Activated CD4-positive, alpha-beta T cell treated with anti-CD3 and anti-CD28 coated beads, Interleukin-2, amount 10 ng/mL, durations not matched to agents 7 days and 5 days (primary cell): ENCODE measurements at regions not wholly inside any gene's neighbourhood (a gene's known extent, or its start where the extent isn't known, plus 50 kb on each side); places are given as distances from the start of the nearest gene placed in this dataset.
"Not testable (repeated sequence)": the region's sequence is repeated elsewhere in the genome, so short reads cannot be mapped to it uniquely, and the experiment has no call there.

Experiments
- CTCF ChIA-PET: fragments of 350-600 bp; sonication (Branson Sonifier 250); formaldehyde crosslinking; loops from one replicate; lab custom pipeline; 2021; ENCODE audit warnings: antibody characterized with exemption; lab: Charles Lee
- POLR2A ChIA-PET: fragments of 350-600 bp; sonication (Branson Sonifier 250); formaldehyde crosslinking; loops from one replicate; lab custom pipeline; 2021; ENCODE audit warnings: antibody characterized with exemption; lab: Charles Lee
- DNase-seq: peaks from one replicate; pipeline ENCODE4 v3.0.0-alpha.2; 2020
- H3K27ac Mint-ChIP-seq: one replicate; pipeline ENCODE4 v1.8.0; 2021; ENCODE audit warnings: mild to moderate bottlenecking, moderate library complexity, mixed read lengths
- H3K27me3 Mint-ChIP-seq: one replicate; pipeline ENCODE4 v1.8.0; 2021; ENCODE audit warnings: mixed read lengths
- H3K36me3 Mint-ChIP-seq: one replicate; pipeline ENCODE4 v1.8.0; 2021; ENCODE audit warnings: low read depth, mixed read lengths
- H3K4me1 Mint-ChIP-seq: one replicate; pipeline ENCODE4 v1.8.0; 2021; ENCODE audit warnings: mixed read lengths
- H3K4me3 Mint-ChIP-seq: one replicate; pipeline ENCODE4 v1.8.0; 2021; ENCODE audit warnings: mild to moderate bottlenecking, moderate library complexity, mixed read lengths
- H3K9me3 Mint-ChIP-seq: one replicate; pipeline ENCODE4 v1.8.0; 2021; ENCODE audit warnings: mixed read lengths

- POLR2A ChIA-PET, CTCF ChIA-PET, H3K9me3 Mint-ChIP-seq, H3K4me1 Mint-ChIP-seq, H3K4me3 Mint-ChIP-seq, DNase-seq, H3K36me3 Mint-ChIP-seq, H3K27ac Mint-ChIP-seq: not testable (repeated sequence)
- peaks cover 21% of the 10 kb centered on the region for H3K27me3 Mint-ChIP-seq
Measured at GRCh38 chr21:31819692-31820091, 53.1 kb upstream of the HUNK start.

GRCh38 chr21:31814356-31814755 is 58.5 kb upstream of the HUNK start:
- POLR2A ChIA-PET, H3K4me1 Mint-ChIP-seq, H3K9me3 Mint-ChIP-seq, H3K4me3 Mint-ChIP-seq, H3K27ac Mint-ChIP-seq, CTCF ChIA-PET, DNase-seq, H3K36me3 Mint-ChIP-seq: not testable (repeated sequence)
- peaks cover 14% of the 10 kb centered on the region for H3K27me3 Mint-ChIP-seq

DNA sequence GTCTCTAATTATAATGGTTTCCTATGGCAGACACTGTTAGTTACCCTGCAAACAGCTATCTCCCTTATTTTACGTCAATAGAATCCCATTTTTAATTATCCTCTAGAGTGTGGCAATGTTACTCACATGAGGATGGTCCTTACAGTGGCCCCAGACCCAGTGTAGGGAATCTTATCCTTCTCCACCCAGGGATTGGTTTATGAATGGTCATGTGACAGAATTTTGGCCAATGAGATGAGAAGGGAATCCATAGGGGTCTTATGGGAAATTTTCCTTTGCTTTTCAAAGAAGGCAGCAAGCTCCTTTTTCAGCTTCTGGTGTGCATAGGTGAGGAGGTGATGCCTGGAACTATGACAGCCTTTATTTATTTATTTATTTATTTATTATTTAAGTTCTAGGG is 59.0 kb upstream of the HUNK start:
- no peaks in the 10 kb centered on the region for H3K9me3 Mint-ChIP-seq
- CTCF ChIA-PET = interaction anchor here (0.6 kb wide), 1 partner anchor 15 kb away, joined by 3 read pairs; no protein-coding TSS in a partner anchor
- no peak overlapping the region for H3K4me3 Mint-ChIP-seq
- no peak overlapping the region for H3K27ac Mint-ChIP-seq
- DNase-seq = no peak
- no peaks in the 10 kb centered on the region for H3K4me1 Mint-ChIP-seq
- no peaks in the 10 kb centered on the region for H3K36me3 Mint-ChIP-seq
- H3K27me3 Mint-ChIP-seq = peaks cover 14% of the 10 kb centered on the region
- POLR2A ChIA-PET = no interaction called here

GRCh38 chr21:31804008-31804394 is 68.8 kb upstream of the HUNK start:
- no peak for DNase-seq
- no peaks in the 10 kb centered on the region for H3K36me3 Mint-ChIP-seq
- no peak overlapping the region for H3K4me3 Mint-ChIP-seq
- peaks cover 5% of the 10 kb centered on the region for H3K27me3 Mint-ChIP-seq
- H3K9me3 Mint-ChIP-seq = peaks cover 3% of the 10 kb centered on the region
- ChIA-PET POLR2A (no interaction called here), CTCF (no interaction called here)
- no peaks in the 10 kb centered on the region for H3K4me1 Mint-ChIP-seq
- no peak overlapping the region for H3K27ac Mint-ChIP-seq

- H3K27ac Mint-ChIP-seq = no peak overlapping the region
- H3K4me1 Mint-ChIP-seq = no peaks in the 10 kb centered on the region
- CTCF ChIA-PET = no interaction called here
- H3K36me3 Mint-ChIP-seq = no peaks in the 10 kb centered on the region
- no peak overlapping the region for H3K4me3 Mint-ChIP-seq
- DNase-seq = no peak
- POLR2A ChIA-PET = no interaction called here
- H3K9me3 Mint-ChIP-seq = peaks cover 3% of the 10 kb centered on the region
- peaks cover 5% of the 10 kb centered on the region for H3K27me3 Mint-ChIP-seq
Measured at GRCh38 chr21:31803039-31804007, 69.5 kb upstream of the HUNK start.

DNA sequence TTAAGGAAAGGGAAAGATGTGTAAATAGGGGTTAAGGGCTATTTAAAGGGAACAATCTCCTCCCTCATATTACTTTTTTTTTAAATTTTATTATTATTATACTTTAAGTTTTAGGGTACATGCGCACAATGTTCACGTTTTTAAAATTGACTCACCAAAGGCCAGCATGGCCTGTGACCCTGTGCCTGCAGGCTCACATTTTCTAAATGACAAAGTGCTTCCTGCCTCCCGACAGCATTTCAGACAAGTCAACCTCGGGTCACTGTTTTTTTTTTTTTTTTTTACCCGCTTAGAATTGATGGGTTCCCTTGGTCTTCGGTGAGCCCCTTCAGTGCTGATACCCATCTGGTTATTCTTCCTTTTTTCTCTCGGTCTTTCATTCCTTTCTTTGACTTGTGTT is 70.4 kb upstream of the SCAF4 start:
- H3K27me3 Mint-ChIP-seq = peaks cover 5% of the 10 kb centered on the region
- H3K9me3 Mint-ChIP-seq = peaks cover 3% of the 10 kb centered on the region
- ChIA-PET CTCF (no interaction called here), POLR2A (no interaction called here)
- no peak overlapping the region for H3K4me3 Mint-ChIP-seq
- H3K4me1 Mint-ChIP-seq = no peaks in the 10 kb centered on the region
- no peak for DNase-seq
- no peak overlapping the region for H3K27ac Mint-ChIP-seq
- no peaks in the 10 kb centered on the region for H3K36me3 Mint-ChIP-seq

- ChIA-PET CTCF (no interaction called here), POLR2A (no interaction called here)
- Mint-ChIP-seq H3K27me3 (peaks cover 5% of the 10 kb centered on the region), H3K4me3 (no peak overlapping the region), H3K4me1 (no peaks in the 10 kb centered on the region), H3K36me3 (no peaks in the 10 kb centered on the region), H3K27ac (no peak overlapping the region), H3K9me3 (peaks cover 3% of the 10 kb centered on the region)
- DNase-seq = no peak
Measured at GRCh38 chr21:31801551-31802219, 69.8 kb upstream of the SCAF4 start.

GRCh38 chr21:31798842-31799704 is 67.2 kb upstream of the SCAF4 start:
- ChIA-PET CTCF (interaction anchor here (0.7 kb wide), 1 partner anchor 15 kb away, joined by 3 read pairs; no protein-coding TSS in a partner anchor), POLR2A (no interaction called here)
- Mint-ChIP-seq H3K4me3 (no peak overlapping the region), H3K4me1 (no peaks in the 10 kb centered on the region), H3K27me3 (peaks cover 5% of the 10 kb centered on the region), H3K36me3 (no peaks in the 10 kb centered on the region), H3K27ac (no peak overlapping the region), H3K9me3 (no peaks in the 10 kb centered on the region)
- no peak for DNase-seq

GRCh38 chr21:31795992-31796391 is 64.1 kb upstream of the SCAF4 start:
- ChIA-PET CTCF (no interaction called here), POLR2A (no interaction called here)
- peaks cover 3% of the 10 kb centered on the region for H3K27me3 Mint-ChIP-seq
- H3K4me1 Mint-ChIP-seq = no peaks in the 10 kb centered on the region
- H3K27ac Mint-ChIP-seq = no peak overlapping the region
- no peak for DNase-seq
- no peaks in the 10 kb centered on the region for H3K9me3 Mint-ChIP-seq
- H3K4me3 Mint-ChIP-seq = no peak overlapping the region
- H3K36me3 Mint-ChIP-seq = no peaks in the 10 kb centered on the region

GRCh38 chr21:31790420-31790819 is 58.5 kb upstream of the SCAF4 start:
- H3K4me3 Mint-ChIP-seq, POLR2A ChIA-PET, H3K9me3 Mint-ChIP-seq, H3K27ac Mint-ChIP-seq, CTCF ChIA-PET, H3K27me3 Mint-ChIP-seq, H3K4me1 Mint-ChIP-seq, H3K36me3 Mint-ChIP-seq, DNase-seq: not testable (repeated sequence)

DNA sequence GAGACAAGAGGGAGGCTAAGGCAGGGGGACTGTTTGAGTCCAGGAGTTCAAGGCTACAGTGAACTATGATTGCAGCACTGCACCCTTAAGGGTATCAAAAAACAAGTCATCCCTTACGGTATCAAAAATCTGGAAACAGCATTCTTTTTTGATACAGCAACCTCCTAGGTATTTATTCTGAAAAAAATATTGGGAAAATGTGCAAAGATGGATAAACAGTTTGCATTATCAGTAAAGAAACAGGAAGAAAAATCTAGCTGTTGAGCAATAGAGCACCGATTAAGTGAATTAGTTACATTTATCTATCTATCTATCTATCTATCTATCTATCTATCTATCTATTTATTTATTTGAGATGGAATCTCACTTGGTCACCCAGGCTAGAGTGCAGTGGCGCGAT is 56.7 kb upstream of the SCAF4 start:
- CTCF ChIA-PET = interaction anchor here (0.6 kb wide), 1 partner anchor 496 kb away, joined by 3 read pairs; no protein-coding TSS in a partner anchor
- no peak overlapping the region for H3K27ac Mint-ChIP-seq
- no peaks in the 10 kb centered on the region for H3K27me3 Mint-ChIP-seq

GRCh38 chr21:31787691-31788090 is 55.8 kb upstream of the SCAF4 start:
- CTCF ChIA-PET, POLR2A ChIA-PET, H3K9me3 Mint-ChIP-seq, DNase-seq, H3K4me3 Mint-ChIP-seq, H3K27ac Mint-ChIP-seq, H3K36me3 Mint-ChIP-seq, H3K4me1 Mint-ChIP-seq, H3K27me3 Mint-ChIP-seq: not testable (repeated sequence)

More for the DNA sequence above, 56.7 kb upstream of the SCAF4 start:
- POLR2A ChIA-PET = no interaction called here
- Mint-ChIP-seq H3K36me3 (no peaks in the 10 kb centered on the region), H3K4me1 (no peaks in the 10 kb centered on the region), H3K4me3 (no peak overlapping the region), H3K9me3 (peaks cover 2% of the 10 kb centered on the region)
- DNase-seq = no peak
